Cardiac fibroblast (primary cell): ENCODE measurements at regions not wholly inside any gene's neighbourhood (a gene's known extent, or its start where the extent isn't known, plus 50 kb on each side); places are given as distances from the start of the nearest gene placed in this dataset.
A peak's percentile ranks its signal among the peaks of the same experiment; 100 is the strongest.

ENCODE experiments used
- DNase-seq, 2 donors: peaks; one replicate each; pipeline versions ENCODE4 v3.0.0 to v3.0.0-alpha.2; 2010; ENCODE audit warnings: low read depth in 2 of 2
- H3K4me3 ChIP-seq, 2 donors: replicated peaks in 1 of 2; 1 replicate in 1 of 2; 2 replicates in 1 of 2; pipeline ENCODE4 v1.5.1; 2011; ENCODE audit warnings: low read depth in 2 of 2, low read length in 2 of 2, mild to moderate bottlenecking in 2 of 2, moderate library complexity in 1 of 2
- CTCF ChIP-seq: IDR thresholded peaks from one replicate; pipeline ENCODE4 v1.5.1; 2011; ENCODE audit warnings: low read depth, mild to moderate bottlenecking, low read length, inconsistent platforms

DNA sequence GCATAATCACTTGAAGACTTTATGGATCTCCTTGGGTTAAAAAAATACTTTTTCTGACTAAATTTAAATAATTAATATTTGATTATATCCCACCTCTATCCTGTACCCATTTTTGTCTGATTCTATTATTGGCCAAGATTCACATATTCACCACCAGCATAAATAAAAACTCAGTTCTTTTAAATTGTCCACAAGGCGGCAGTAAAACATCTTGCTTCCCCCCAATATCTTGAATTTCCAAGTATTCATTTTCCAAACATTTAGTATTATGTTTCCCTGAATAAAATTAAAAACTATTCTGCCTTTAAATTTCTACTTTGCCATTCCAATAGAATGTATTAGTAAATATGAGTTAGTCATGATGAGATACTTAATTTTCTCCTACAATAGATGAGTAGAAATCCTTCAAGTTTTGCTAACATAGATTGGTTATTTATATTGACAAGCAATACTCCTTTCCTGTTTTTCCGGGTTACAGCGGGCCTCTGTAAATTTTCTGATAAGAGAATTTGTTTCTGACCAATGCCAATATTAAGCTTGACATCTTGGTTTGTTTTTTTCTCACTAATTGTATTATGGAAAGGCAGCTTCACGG lies 218.7 kb upstream of the MDFIC2 start:
- DNase-seq, result peak; percentile 55 to 64
- TF ChIP-seq CTCF, result peak; percentile 57
- no peak overlapping the region for H3K4me3 ChIP-seq

DNA sequence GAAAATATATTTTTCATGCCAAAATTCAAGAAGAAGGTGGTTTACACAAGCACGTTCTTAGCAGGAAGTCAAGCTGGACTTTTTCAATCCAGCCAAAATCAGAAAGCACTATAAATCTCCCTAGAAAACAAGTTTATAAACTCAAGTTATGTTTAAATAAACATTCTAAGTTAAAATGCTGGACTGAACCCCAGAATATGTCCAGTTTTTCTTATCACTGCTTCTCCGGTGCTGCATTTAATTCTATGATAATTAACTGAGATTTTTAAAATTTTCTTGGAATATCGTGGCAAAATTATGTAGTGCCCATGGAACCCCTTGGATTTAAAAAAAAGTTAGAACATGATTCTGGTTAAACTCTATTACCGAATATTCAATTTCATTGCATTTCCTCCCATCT lies 218.2 kb upstream of the MDFIC2 start:
- no peak overlapping the region for H3K4me3 ChIP-seq
- DNase-seq, result no peak
- no peak for TF ChIP-seq CTCF

GRCh38 chr3:70527026-70527425 lies 214.6 kb upstream of the MDFIC2 start:
- TF ChIP-seq CTCF, result no peak
- no peak for DNase-seq
- H3K4me3 ChIP-seq, result no peak overlapping the region

DNA sequence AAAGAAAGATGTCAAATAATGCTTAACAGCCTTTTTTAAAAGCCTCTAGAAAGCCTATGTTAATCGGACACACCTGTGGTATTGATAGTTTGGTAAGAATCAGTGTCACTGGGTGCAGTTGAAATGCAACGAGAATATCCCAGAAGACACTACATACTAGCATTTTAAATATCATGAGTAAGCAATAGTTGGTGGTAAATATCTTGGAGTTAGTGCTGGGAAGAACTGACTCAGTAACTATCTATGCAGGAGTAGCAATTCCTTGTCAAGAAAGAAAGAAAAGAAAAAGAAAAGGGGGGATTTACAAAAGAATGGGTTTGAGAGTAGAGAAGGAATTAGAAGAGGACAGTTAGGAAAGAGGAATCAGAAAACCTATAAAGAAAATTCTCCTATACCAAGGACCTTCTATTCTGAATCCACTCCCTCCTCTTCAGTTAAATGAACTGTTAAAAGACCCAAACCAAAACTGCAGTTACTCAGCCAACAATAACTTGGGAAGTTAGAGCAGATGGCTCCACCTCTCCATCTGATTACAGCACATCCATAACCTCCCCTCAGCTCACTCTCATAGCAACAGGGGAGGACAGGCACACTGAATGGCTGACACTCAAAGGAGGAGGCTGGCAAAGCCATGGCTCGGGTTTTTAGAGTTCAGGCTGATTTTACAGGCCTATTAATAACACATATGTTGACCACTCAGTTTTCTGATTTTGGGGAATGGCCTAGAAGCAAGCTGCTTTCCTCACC lies 207.6 kb upstream of the MDFIC2 start:
- peak in 1 of 2 donors; percentile 1 for DNase-seq
- TF ChIP-seq CTCF, result no peak
- no peak overlapping the region for H3K4me3 ChIP-seq

- no peak for DNase-seq
- TF ChIP-seq CTCF, result no peak
- H3K4me3 ChIP-seq, result no peak overlapping the region
These were observed 206.6 kb upstream of the MDFIC2 start for GRCh38 chr3:70519026-70519425.

DNA sequence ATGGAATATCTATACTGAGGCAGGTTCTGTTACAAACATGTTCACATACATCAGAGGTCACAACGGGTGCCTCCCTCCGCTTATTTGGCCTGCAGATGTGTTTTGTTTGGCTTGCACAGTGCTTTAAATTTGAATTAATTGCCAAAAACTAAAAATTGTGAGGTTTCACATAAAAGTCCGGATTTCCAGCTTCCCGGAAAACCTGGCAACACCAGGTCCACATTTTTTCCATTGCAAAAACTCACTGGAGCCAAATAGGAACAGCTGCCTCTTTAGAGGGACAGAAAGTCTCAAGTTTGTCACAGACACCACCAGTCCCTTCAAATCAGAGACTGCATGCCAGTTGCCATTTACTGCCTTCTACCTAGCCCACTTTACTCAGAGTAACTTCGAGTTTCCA lies 205.9 kb upstream of the MDFIC2 start:
- no peak overlapping the region for H3K4me3 ChIP-seq
- DNase-seq, result no peak
- no peak for TF ChIP-seq CTCF
